Testis (tissue), 2 donors: ENCODE measurements at regions not wholly inside any gene's neighbourhood (a gene's known extent, or its start where the extent isn't known, plus 50 kb on each side); places are given as distances from the start of the nearest gene placed in this dataset.

Experiments used
- CTCF ChIP-seq, 3 experiments: fragments of 450-650 bp in 2 of 3; fragments of 200-600 bp in 1 of 3; sonication (generic) in 1 of 3; IDR thresholded peaks; one replicate each; pipeline ENCODE4 v1.5.1; 2016 to 2019; ENCODE audit warnings: antibody characterized with exemption in 3 of 3, mild to moderate bottlenecking in 2 of 3, moderate library complexity in 1 of 3
- POLR2A ChIP-seq: fragments of 450-650 bp; IDR thresholded peaks from one replicate; pipeline ENCODE4 v1.6.1; 2017; ENCODE audit warnings: antibody characterized with exemption, mild to moderate bottlenecking, moderate library complexity

GRCh38 chr2:114123925-114124324 lies 234.0 kb downstream of the ACTR3 start:
- TF ChIP-seq CTCF (IDR thresholded peaks at IDR 0.05): no peak
- TF ChIP-seq POLR2A: no peak
